Testis (tissue), 2 donors: ENCODE measurements at regions not wholly inside any gene's neighbourhood (a gene's known extent, or its start where the extent isn't known, plus 50 kb on each side); places are given as distances from the start of the nearest gene placed in this dataset.

Source experiments
- DNase-seq: peaks from one replicate; pipeline ENCODE4 v3.0.0-alpha.2; 2019
- H3K27ac ChIP-seq, 2 donors: fragments of 200-600 bp; sonication (generic); one replicate each; pipeline ENCODE4 v1.5.1; 2019
- H3K27me3 ChIP-seq: fragments of 200-600 bp; sonication (generic); one replicate; pipeline ENCODE4 v1.5.1; 2019
- H3K36me3 ChIP-seq: fragments of 200-600 bp; sonication (generic); one replicate; pipeline ENCODE4 v1.5.1; 2017; ENCODE audit warnings: low read depth; ENCODE audit errors: missing control alignments
- H3K4me1 ChIP-seq: fragments of 200-600 bp; sonication (generic); one replicate; pipeline ENCODE4 v1.5.1; 2019
- H3K4me3 ChIP-seq, 2 donors: fragments of 200-600 bp; sonication (generic); one replicate each; pipeline ENCODE4 v1.5.1; 2017 to 2019
- H3K9me3 ChIP-seq: fragments of 200-600 bp; sonication (generic); one replicate; pipeline ENCODE4 v1.5.1; 2017
- CTCF ChIP-seq, 3 experiments: fragments of 450-650 bp in 2 of 3; fragments of 200-600 bp in 1 of 3; sonication (generic) in 1 of 3; IDR thresholded peaks; one replicate each; pipeline ENCODE4 v1.5.1; 2016 to 2019; ENCODE audit warnings: antibody characterized with exemption in 3 of 3, mild to moderate bottlenecking in 2 of 3, moderate library complexity in 1 of 3
- POLR2A ChIP-seq: fragments of 450-650 bp; IDR thresholded peaks from one replicate; pipeline ENCODE4 v1.6.1; 2017; ENCODE audit warnings: antibody characterized with exemption, mild to moderate bottlenecking, moderate library complexity
- WGBS, 2 donors: methylation state at CpG; one replicate each; pipeline ENCODE4 v1.1.5; 2018; 5-methylcytosine and 5-hydroxymethylcytosine counted together
- intact Hi-C: fragments of 100-400 bp; cut with DNase I; formaldehyde crosslinking; loops from one replicate; pipeline ENCODE4 v1.15.1; 2023; ENCODE audit warnings: low total_unique reads

- 56 to 62% methylated on average over 1 of the region's 1 CpG for WGBS, 2 donors
- Histone ChIP-seq H3K27ac (no peak overlapping the region), H3K4me3 (no peak overlapping the region), H3K4me1 (no peaks in the 10 kb centered on the region), H3K27me3 (no peaks in the 10 kb centered on the region), H3K36me3 (no peaks in the 10 kb centered on the region), H3K9me3 (no peaks in the 10 kb centered on the region)
- intact Hi-C loops: no loop called here
- DNase-seq: no peak
- TF ChIP-seq CTCF (IDR thresholded peaks at IDR 0.05): no peak
- TF ChIP-seq POLR2A: no peak
These were observed 395.3 kb downstream of the GJA1 start for GRCh38 chr6:121830736-121831135.

- WGBS, 2 donors: 88 to 92% methylated on average over 2 of the region's 2 CpGs
- H3K9me3 ChIP-seq: no peaks in the 10 kb centered on the region
- no peak for TF ChIP-seq POLR2A
- no peak for TF ChIP-seq CTCF (IDR thresholded peaks at IDR 0.05)
- H3K36me3 ChIP-seq: no peaks in the 10 kb centered on the region
- H3K4me1 ChIP-seq: no peaks in the 10 kb centered on the region
- no peak for DNase-seq
- no peak overlapping the region for H3K4me3 ChIP-seq
- no peaks in the 10 kb centered on the region for H3K27me3 ChIP-seq
- intact Hi-C loops: no loop called here
- H3K27ac ChIP-seq: no peak overlapping the region
These were observed 400.2 kb downstream of the GJA1 start for GRCh38 chr6:121835662-121836061.

GRCh38 chr6:121837545-121838229, 402.2 kb downstream of the GJA1 start:
- TF ChIP-seq POLR2A (no peak), CTCF (IDR thresholded peaks at IDR 0.05) (no peak)
- Histone ChIP-seq H3K36me3 (no peaks in the 10 kb centered on the region), H3K27me3 (no peaks in the 10 kb centered on the region), H3K9me3 (no peaks in the 10 kb centered on the region), H3K4me3 (no peak overlapping the region), H3K4me1 (no peaks in the 10 kb centered on the region), H3K27ac (no peak overlapping the region)
- intact Hi-C loops: no loop called here
- DNase-seq: no peak
- 81 to 91% methylated on average over 4 of the region's 4 CpGs for WGBS, 2 donors

- no peak overlapping the region for H3K4me3 ChIP-seq
- no peaks in the 10 kb centered on the region for H3K27me3 ChIP-seq
- TF ChIP-seq POLR2A (no peak), CTCF (IDR thresholded peaks at IDR 0.05) (no peak)
- H3K27ac ChIP-seq: no peak overlapping the region
- H3K4me1 ChIP-seq: no peaks in the 10 kb centered on the region
- H3K9me3 ChIP-seq: no peaks in the 10 kb centered on the region
- WGBS, 2 donors: 93 to 97% methylated on average over 3 of the region's 3 CpGs
- intact Hi-C loops: no loop called here
- DNase-seq: no peak
- no peaks in the 10 kb centered on the region for H3K36me3 ChIP-seq
These were observed 403.4 kb downstream of the GJA1 start for GRCh38 chr6:121838842-121839241.

GRCh38 chr6:121839896-121840295, 404.4 kb downstream of the GJA1 start:
- WGBS, 2 donors: 79 to 82% methylated on average over 1 of the region's 1 CpG
- no peak for DNase-seq

More at GRCh38 chr6:121839896-121840295, 404.4 kb downstream of the GJA1 start:
- Histone ChIP-seq H3K36me3 (no peaks in the 10 kb centered on the region), H3K9me3 (no peaks in the 10 kb centered on the region), H3K4me1 (no peaks in the 10 kb centered on the region), H3K27me3 (no peaks in the 10 kb centered on the region), H3K27ac (no peak overlapping the region), H3K4me3 (no peak overlapping the region)
- TF ChIP-seq POLR2A (no peak), CTCF (IDR thresholded peaks at IDR 0.05) (no peak)
- intact Hi-C loops: no loop called here
